ENCODE measurements at regions not wholly inside any gene's neighbourhood (a gene's known extent, or its start where the extent isn't known, plus 50 kb on each side); places are given as distances from the start of the nearest gene placed in this dataset.

DNA sequence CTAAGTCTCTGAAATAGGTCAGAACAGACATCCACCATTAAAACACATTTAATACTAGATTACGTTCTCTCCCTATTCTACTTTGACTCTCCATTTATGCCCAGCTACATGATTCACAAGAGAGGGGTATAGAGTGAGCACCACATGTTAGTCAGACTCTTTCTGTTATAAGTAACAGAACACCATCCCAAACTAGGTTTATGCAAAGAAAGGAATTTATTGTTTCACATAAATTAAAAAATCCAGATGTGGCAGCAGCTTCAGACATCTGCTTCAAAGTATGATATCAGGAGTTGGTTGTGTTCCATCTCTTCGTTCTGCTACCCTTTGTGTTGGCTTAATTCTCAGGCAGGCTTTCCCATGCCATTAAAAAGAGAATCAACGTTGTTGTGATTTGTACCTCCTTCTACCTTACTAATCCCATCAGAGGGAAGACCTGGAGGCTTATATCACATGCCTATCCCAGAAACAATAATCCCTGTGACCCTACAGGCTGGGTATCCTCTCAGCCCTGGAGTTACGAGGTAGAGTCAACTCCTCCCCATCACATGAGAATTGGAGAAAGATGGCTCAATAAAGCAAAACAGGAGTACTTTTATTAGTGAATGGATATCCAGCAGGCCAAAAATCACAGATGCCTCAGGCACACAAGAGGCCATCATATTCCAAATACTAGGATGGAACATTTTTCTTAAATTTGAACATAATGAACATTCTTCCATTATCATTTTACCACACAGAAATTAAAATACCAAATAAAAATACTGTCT lies 163.2 kb downstream of the SLC7A11 start:
- TF ChIP-seq POLR2A (IDR thresholded peaks at IDR 0.05) (no peak), POLR2AphosphoS5 (IDR thresholded peaks at IDR 0.05) (no peak)
- TF ChIP-seq, protein P1, sequence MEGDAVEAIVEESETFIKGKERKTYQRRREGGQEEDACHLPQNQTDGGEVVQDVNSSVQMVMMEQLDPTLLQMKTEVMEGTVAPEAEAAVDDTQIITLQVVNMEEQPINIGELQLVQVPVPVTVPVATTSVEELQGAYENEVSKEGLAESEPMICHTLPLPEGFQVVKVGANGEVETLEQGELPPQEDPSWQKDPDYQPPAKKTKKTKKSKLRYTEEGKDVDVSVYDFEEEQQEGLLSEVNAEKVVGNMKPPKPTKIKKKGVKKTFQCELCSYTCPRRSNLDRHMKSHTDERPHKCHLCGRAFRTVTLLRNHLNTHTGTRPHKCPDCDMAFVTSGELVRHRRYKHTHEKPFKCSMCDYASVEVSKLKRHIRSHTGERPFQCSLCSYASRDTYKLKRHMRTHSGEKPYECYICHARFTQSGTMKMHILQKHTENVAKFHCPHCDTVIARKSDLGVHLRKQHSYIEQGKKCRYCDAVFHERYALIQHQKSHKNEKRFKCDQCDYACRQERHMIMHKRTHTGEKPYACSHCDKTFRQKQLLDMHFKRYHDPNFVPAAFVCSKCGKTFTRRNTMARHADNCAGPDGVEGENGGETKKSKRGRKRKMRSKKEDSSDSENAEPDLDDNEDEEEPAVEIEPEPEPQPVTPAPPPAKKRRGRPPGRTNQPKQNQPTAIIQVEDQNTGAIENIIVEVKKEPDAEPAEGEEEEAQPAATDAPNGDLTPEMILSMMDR (IDR thresholded peaks at IDR 0.05) = no peak

All from suprapubic skin (tissue), 4 donors.